Chondrocyte (in vitro differentiated cells): ENCODE measurements at regions not wholly inside any gene's neighbourhood (a gene's known extent, or its start where the extent isn't known, plus 50 kb on each side); places are given as distances from the start of the nearest gene placed in this dataset.

ENCODE experiments used
- DNase-seq: peaks from one replicate; pipeline ENCODE4 v3.0.0; 2021; ENCODE audit warnings: mixed read lengths, low spot score
- H3K27ac Mint-ChIP-seq: one replicate; pipeline ENCODE4 v1.8.0; 2021; ENCODE audit warnings: mild to moderate bottlenecking, moderate library complexity, mixed read lengths; ENCODE audit not compliant: unreplicated experiment
- H3K27me3 Mint-ChIP-seq: 2 replicates; pipeline ENCODE4 v1.8.0; 2021; ENCODE audit warnings: low read depth, mixed read lengths
- H3K36me3 Mint-ChIP-seq: 2 replicates; pipeline ENCODE4 v1.8.0; 2021; ENCODE audit warnings: low read depth, mixed read lengths
- H3K4me1 Mint-ChIP-seq: 2 replicates; pipeline ENCODE4 v1.8.0; 2021; ENCODE audit warnings: low read depth, mild to moderate bottlenecking, mixed read lengths
- H3K4me3 Mint-ChIP-seq: one replicate; pipeline ENCODE4 v1.8.0; 2021; ENCODE audit warnings: mild to moderate bottlenecking, moderate library complexity, mixed read lengths; ENCODE audit not compliant: unreplicated experiment
- H3K9me3 Mint-ChIP-seq: 2 replicates; pipeline ENCODE4 v1.8.0; 2021; ENCODE audit warnings: low read depth, mixed read lengths
- CTCF ChIP-seq: fragments of 200-600 bp; sonication (generic); IDR thresholded peaks from 2 replicates; pipeline ENCODE4 v1.5.0; 2021; ENCODE audit warnings: antibody characterized with exemption, mild to moderate bottlenecking, moderate library complexity

- DNase-seq = no peak
- Mint-ChIP-seq H3K4me3 (no peak overlapping the region), H3K9me3 (no peaks in the 10 kb centered on the region), H3K4me1 (peaks cover 22% of the 10 kb centered on the region), H3K27me3 (no peaks in the 10 kb centered on the region), H3K27ac (no peak overlapping the region), H3K36me3 (no peaks in the 10 kb centered on the region)
- no peak for TF ChIP-seq CTCF
These were observed 127.1 kb upstream of the GADD45A start for GRCh38 chr1:67557696-67558448.

GRCh38 chr1:67558449-67559193 lies 126.4 kb upstream of the GADD45A start:
- H3K9me3 Mint-ChIP-seq = no peaks in the 10 kb centered on the region
- H3K27ac Mint-ChIP-seq = peak overlapping the region; percentile 93
- TF ChIP-seq CTCF = no peak
- H3K4me3 Mint-ChIP-seq = peak overlapping the region; percentile 68
- no peak for DNase-seq
- H3K36me3 Mint-ChIP-seq = no peaks in the 10 kb centered on the region
- H3K27me3 Mint-ChIP-seq = no peaks in the 10 kb centered on the region
- peaks cover 22% of the 10 kb centered on the region for H3K4me1 Mint-ChIP-seq

GRCh38 chr1:67559222-67559700 lies 125.7 kb upstream of the GADD45A start:
- TF ChIP-seq CTCF = no peak
- Mint-ChIP-seq H3K4me1 (peaks cover 22% of the 10 kb centered on the region), H3K4me3 (peak overlapping the region; percentile 68), H3K27ac (peak overlapping the region; percentile 93), H3K36me3 (no peaks in the 10 kb centered on the region), H3K27me3 (no peaks in the 10 kb centered on the region), H3K9me3 (no peaks in the 10 kb centered on the region)
- DNase-seq = no peak

GRCh38 chr1:67560580-67561255 lies 124.3 kb upstream of the GADD45A start:
- Mint-ChIP-seq H3K27me3 (no peaks in the 10 kb centered on the region), H3K9me3 (no peaks in the 10 kb centered on the region), H3K4me3 (no peak overlapping the region), H3K27ac (no peak overlapping the region), H3K36me3 (no peaks in the 10 kb centered on the region), H3K4me1 (peaks cover 22% of the 10 kb centered on the region)
- no peak for DNase-seq
- TF ChIP-seq CTCF = no peak

GRCh38 chr1:67561704-67562113 lies 123.3 kb upstream of the GADD45A start:
- H3K4me3 Mint-ChIP-seq = no peak overlapping the region
- TF ChIP-seq CTCF = peak; percentile 95
- no peaks in the 10 kb centered on the region for H3K27me3 Mint-ChIP-seq
- H3K9me3 Mint-ChIP-seq = no peaks in the 10 kb centered on the region
- DNase-seq = no peak
- no peaks in the 10 kb centered on the region for H3K36me3 Mint-ChIP-seq
- H3K4me1 Mint-ChIP-seq = peaks cover 16% of the 10 kb centered on the region
- no peak overlapping the region for H3K27ac Mint-ChIP-seq
